ENCODE measurements at regions not wholly inside any gene's neighbourhood (a gene's known extent, or its start where the extent isn't known, plus 50 kb on each side); places are given as distances from the start of the nearest gene placed in this dataset.

- H3K27me3 Mint-ChIP-seq (ENCODE audit: low read depth in 2 of 2), result peaks cover 26 to 43% of the 10 kb centered on the region in 2 donors
- H3K27ac Mint-ChIP-seq, result no peak overlapping the region
- Histone ChIP-seq H3K27me3 (ENCODE audit: control insufficient read depth, insufficient read depth, low read length) (no peaks in the 10 kb centered on the region), H3K4me1 (ENCODE audit: control insufficient read depth, insufficient read depth, low read length) (no peaks in the 10 kb centered on the region), H3K9me3 (ENCODE audit: control insufficient read depth, insufficient read depth, low read length) (no peaks in the 10 kb centered on the region), H3K27ac (ENCODE audit: low read length) (no peak overlapping the region), H3K36me3 (ENCODE audit: control insufficient read depth, insufficient read depth, low read length) (no peaks in the 10 kb centered on the region), H3K4me3 (ENCODE audit: low read length) (no peak overlapping the region)
- H3K4me3 Mint-ChIP-seq, result no peak overlapping the region
- no peaks in the 10 kb centered on the region for H3K36me3 Mint-ChIP-seq
- WGBS (ENCODE audit: insufficient coverage), result 81% methylated on average over 6 of the region's 6 CpGs
- no peaks in the 10 kb centered on the region for H3K4me1 Mint-ChIP-seq
- ATAC-seq, result no peak
- no peak for TF ChIP-seq CTCF (IDR thresholded peaks at IDR 0.05)
- no peaks in the 10 kb centered on the region for H3K9me3 Mint-ChIP-seq
- DNase-seq, result no peak
- intact Hi-C loops (cut with micrococcal nuclease), result no loop called here
These were observed 1063.6 kb downstream of the TBC1D22A start for GRCh38 chr22:47826016-47826415.

DNA sequence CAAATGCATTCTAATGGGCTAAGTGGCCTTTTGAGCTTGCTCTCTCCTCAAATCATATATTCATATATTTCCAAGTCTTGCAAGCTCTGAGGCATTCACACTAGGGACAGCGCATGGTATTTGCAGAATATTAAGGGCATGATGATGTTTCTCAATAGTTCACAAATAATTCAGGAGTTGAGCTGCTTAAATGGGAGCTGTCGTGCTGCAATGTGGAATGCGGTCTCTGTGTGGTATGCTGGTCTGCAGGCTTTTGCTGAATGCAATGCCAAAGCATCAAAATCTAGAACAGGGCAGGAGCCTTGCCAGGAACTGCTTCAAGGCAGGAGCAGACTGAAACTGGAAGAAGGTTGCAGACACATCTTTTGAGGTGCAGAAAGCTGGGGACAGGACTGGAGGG, 1060.0 kb downstream of the TBC1D22A start:
- WGBS (ENCODE audit: insufficient coverage), result 90% methylated on average over 3 of the region's 3 CpGs
- no peak for ATAC-seq
- H3K4me3 Mint-ChIP-seq, result no peak overlapping the region
- intact Hi-C loops (cut with micrococcal nuclease), result no loop called here
- peaks cover 3% of the 10 kb centered on the region in 2 donors for H3K4me1 Mint-ChIP-seq
- no peak for DNase-seq
- peaks cover 22 to 31% of the 10 kb centered on the region in 2 donors for H3K27me3 Mint-ChIP-seq (ENCODE audit: low read depth in 2 of 2)
- H3K9me3 ChIP-seq (ENCODE audit: control insufficient read depth, insufficient read depth, low read length), result no peaks in the 10 kb centered on the region
- no peak for TF ChIP-seq CTCF (IDR thresholded peaks at IDR 0.05)
- no peaks in the 10 kb centered on the region for H3K36me3 Mint-ChIP-seq
- no peak overlapping the region for H3K27ac ChIP-seq (ENCODE audit: low read length)
- no peaks in the 10 kb centered on the region for H3K27me3 ChIP-seq (ENCODE audit: control insufficient read depth, insufficient read depth, low read length)
- H3K27ac Mint-ChIP-seq, result no peak overlapping the region
- H3K4me1 ChIP-seq (ENCODE audit: control insufficient read depth, insufficient read depth, low read length), result no peaks in the 10 kb centered on the region
- H3K4me3 ChIP-seq (ENCODE audit: low read length), result no peak overlapping the region
- H3K36me3 ChIP-seq (ENCODE audit: control insufficient read depth, insufficient read depth, low read length), result no peaks in the 10 kb centered on the region
- H3K9me3 Mint-ChIP-seq, result peaks cover 1% of the 10 kb centered on the region in 2 donors

GRCh38 chr22:47818496-47818895, 1056.0 kb downstream of the TBC1D22A start:
- TF ChIP-seq CTCF (IDR thresholded peaks at IDR 0.05), result no peak
- no peak overlapping the region for H3K4me3 ChIP-seq (ENCODE audit: low read length)
- Mint-ChIP-seq H3K4me3 (no peak overlapping the region), H3K9me3 (peaks cover 5 to 6% of the 10 kb centered on the region in 2 donors), H3K4me1 (peaks cover 6 to 8% of the 10 kb centered on the region in 2 donors), H3K27me3 (ENCODE audit: low read depth in 2 of 2) (peaks cover 17 to 24% of the 10 kb centered on the region in 2 donors), H3K27ac (no peak overlapping the region), H3K36me3 (no peaks in the 10 kb centered on the region)
- intact Hi-C loops (cut with micrococcal nuclease), result no loop called here
- DNase-seq, result no peak
- no peak overlapping the region for H3K27ac ChIP-seq (ENCODE audit: low read length)
- no peaks in the 10 kb centered on the region for H3K9me3 ChIP-seq (ENCODE audit: control insufficient read depth, insufficient read depth, low read length)
- no peaks in the 10 kb centered on the region for H3K27me3 ChIP-seq (ENCODE audit: control insufficient read depth, insufficient read depth, low read length)
- WGBS (ENCODE audit: insufficient coverage), result 92% methylated on average over 9 of the region's 9 CpGs
- H3K36me3 ChIP-seq (ENCODE audit: control insufficient read depth, insufficient read depth, low read length), result no peaks in the 10 kb centered on the region
- no peak for ATAC-seq
- H3K4me1 ChIP-seq (ENCODE audit: control insufficient read depth, insufficient read depth, low read length), result no peaks in the 10 kb centered on the region

- intact Hi-C loops (cut with micrococcal nuclease), result no loop called here
- no peaks in the 10 kb centered on the region for H3K36me3 Mint-ChIP-seq
These were observed 1054.9 kb downstream of the TBC1D22A start for GRCh38 chr22:47817380-47817779.

More at GRCh38 chr22:47817380-47817779, 1054.9 kb downstream of the TBC1D22A start:
- Histone ChIP-seq H3K4me3 (ENCODE audit: low read length) (no peak overlapping the region), H3K27me3 (ENCODE audit: control insufficient read depth, insufficient read depth, low read length) (no peaks in the 10 kb centered on the region), H3K4me1 (ENCODE audit: control insufficient read depth, insufficient read depth, low read length) (no peaks in the 10 kb centered on the region), H3K9me3 (ENCODE audit: control insufficient read depth, insufficient read depth, low read length) (no peaks in the 10 kb centered on the region), H3K27ac (ENCODE audit: low read length) (no peak overlapping the region), H3K36me3 (ENCODE audit: control insufficient read depth, insufficient read depth, low read length) (no peaks in the 10 kb centered on the region)
- no peak overlapping the region for H3K4me3 Mint-ChIP-seq
- DNase-seq (no peak), ATAC-seq (no peak)
- WGBS (ENCODE audit: insufficient coverage), result 39% methylated on average over 5 of the region's 5 CpGs
- peaks cover 12 to 16% of the 10 kb centered on the region in 2 donors for H3K27me3 Mint-ChIP-seq (ENCODE audit: low read depth in 2 of 2)
- H3K4me1 Mint-ChIP-seq, result peaks cover 6 to 8% of the 10 kb centered on the region in 2 donors
- TF ChIP-seq CTCF (IDR thresholded peaks at IDR 0.05), result no peak
- H3K27ac Mint-ChIP-seq, result no peak overlapping the region
- peaks cover 5 to 6% of the 10 kb centered on the region in 2 donors for H3K9me3 Mint-ChIP-seq
